IPS DF 4.7 (cell line): ENCODE measurements at regions not wholly inside any gene's neighbourhood (a gene's known extent, or its start where the extent isn't known, plus 50 kb on each side); places are given as distances from the start of the nearest gene placed in this dataset.

Experiments used
- DNase-seq: peaks from one replicate; pipeline ENCODE4 v3.0.0-alpha.2; 2013; ENCODE audit warnings: low spot score; ENCODE audit errors: extremely low read depth

DNA sequence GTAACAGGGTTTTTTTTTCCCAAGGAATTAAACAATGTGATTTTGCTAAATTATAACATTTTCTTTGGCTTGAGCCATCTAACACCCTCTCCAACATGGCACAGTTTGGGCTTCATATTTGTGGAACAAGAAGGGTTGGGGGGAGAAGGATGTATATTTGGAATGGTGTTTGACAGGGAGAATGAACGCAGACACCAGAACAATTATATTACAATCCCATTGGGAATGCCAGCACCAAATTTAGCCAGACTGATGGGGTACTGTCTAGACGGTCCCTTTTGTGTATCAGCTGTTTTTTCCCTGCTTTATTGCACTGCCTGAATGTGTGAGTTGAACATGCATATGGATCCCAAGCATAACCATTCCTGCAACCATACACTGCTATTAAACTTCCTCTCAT lies 130.9 kb upstream of the TMEM161B start:
- no peak for DNase-seq

DNA sequence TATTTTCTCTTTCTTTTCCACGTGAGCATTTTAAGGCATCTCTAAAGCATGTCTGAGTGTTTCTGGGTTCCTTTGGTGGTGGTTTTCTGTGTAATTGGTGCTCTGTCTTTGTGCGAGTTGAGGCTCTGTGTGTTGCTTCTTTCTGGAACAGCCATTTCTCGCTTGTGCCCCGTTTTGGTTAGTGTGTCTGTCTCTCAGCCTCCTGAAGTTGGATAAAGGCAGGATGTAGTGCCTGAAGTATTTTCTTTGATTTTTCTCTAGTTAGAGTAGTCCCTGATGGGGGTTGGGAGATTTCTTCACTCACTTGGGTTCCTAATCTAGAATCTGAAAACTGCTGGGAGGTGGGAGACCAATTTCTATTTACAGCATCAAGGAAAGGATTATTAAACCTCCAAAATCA lies 129.7 kb upstream of the TMEM161B start:
- no peak for DNase-seq

DNA sequence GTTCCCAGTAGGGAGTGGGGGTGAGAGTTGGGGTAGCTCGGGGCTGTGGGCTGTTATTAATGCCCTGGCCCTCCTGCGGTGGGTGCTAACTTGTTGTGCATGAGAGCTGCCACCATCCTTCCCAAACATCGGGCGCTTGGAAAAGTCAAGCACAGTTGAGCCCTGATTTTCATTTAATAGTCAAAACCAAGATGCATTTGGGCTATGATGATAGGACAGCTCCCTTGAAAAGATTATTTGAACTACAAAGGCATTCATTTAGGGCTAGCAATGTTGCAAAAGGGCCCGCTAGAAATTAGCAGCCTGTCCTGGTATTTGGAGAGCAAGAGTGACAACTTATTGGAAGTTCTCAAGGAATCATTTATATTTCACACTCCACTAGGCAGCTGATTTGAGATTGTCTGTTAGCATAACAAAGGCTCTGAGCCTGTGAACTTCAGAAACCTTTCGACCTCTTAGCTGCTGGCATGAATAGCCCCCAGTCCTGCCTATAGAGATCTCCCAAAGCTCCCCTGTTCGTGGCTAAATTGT lies 128.2 kb upstream of the TMEM161B start:
- DNase-seq = no peak

DNA sequence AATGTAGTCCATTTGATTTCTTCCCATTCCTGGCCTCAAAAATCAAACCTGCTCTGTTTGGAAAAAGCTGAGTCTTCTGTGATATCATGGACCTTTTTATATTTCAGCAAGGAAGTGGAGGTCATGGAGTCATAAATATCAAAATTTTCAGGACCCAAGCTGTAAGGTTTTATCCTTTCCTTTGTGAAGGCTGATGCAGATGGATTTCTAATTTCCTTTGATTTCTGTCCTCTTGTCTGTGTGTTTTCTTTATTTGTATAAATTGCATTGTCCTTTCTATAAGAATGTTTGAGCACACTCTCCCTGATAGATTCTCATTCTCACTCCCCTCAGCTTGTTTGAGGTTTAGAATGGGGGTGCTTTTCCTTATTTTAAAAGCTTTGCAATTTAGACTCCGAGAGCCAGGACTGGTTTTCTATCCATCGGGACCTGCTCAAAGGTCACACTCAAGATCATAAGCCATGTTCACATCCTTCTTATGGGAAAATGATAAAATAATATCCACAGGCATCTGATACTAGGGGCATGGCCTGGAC lies 127.4 kb upstream of the TMEM161B start:
- DNase-seq = no peak

DNA sequence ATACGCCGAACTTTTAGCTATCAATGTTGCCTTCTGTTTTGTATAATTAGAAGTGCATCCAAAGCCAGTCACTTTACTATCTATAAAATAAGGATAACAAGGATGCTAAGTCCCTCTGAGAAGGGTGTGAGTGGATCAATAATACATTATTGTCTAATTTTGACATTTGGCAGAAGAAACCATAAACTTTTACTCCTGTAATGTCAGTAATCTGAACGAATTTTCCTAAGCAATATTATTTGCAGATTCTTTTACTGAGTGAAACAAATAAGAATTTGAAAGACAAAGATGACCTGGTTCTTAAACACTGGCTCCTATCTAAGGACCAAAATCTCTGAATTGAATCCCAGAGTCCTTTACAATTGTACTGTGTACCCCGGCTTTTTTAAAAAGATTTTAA lies 126.6 kb upstream of the TMEM161B start:
- DNase-seq = no peak

DNA sequence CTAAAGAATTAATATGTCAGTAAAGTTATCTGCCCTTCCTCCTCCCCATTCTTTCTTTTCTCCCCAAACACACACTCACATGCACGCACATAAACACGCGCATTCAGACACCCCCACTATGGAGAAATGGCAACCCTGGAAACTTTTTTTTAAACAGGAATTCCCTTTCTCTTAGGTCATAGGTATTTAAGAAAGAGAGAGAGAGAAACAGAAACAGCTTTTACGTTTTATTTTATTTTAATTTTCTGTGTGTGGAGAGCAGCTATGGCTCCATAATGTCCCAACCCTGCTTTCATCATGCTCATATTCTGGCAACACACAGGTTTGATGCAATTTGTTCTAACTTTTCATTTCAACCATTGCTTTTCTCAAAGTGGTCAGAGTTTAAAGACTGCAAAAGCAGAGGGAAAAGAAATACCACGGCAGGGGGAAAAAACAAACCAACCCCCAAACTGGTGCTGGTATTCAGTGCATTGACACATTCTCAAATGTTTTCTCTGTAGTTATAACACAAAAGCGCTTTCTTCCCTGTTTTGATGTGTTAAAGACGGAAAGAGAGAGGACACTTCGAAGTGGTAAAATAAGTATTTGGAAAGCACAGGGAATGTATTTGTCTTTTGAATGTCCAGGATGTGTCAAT lies 126.0 kb upstream of the TMEM161B start:
- no peak for DNase-seq

DNA sequence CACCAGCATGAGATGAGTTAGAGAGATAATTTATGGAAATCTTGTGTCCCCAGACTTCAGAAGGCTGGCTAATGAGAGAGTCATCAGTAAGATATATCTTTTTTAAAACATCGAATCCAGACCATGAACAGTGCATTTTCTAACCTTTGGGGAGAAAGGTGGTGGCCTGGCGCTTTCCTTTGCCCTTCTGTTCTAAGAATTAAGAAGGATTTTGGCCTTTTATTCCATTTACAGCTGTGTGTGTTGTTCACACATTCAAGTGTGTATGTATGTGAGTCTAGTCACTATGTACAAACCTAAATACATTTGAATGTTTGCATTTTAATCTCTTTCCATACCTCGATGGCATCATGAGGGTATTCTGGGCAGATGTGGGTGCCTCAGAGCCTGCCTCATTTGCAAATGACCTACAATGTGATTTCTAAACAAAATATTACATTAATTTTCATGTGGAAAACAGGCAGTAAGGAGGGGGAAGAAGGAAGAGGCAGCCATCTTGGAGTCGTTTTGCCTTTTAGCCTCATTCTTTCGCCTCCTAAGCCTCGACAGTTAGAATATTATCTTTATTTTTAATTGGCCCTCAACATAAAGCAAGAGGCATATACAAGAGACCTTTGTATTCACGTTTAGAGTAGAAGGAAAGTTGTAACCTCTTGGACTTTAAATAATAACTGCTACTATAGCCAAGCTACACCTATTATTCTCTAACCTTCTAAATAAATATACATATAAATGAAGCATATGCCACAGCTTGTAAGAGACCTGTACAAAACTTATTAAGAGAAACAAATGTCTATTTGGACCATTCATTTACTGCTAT lies 125.3 kb upstream of the TMEM161B start:
- DNase-seq = no peak

DNA sequence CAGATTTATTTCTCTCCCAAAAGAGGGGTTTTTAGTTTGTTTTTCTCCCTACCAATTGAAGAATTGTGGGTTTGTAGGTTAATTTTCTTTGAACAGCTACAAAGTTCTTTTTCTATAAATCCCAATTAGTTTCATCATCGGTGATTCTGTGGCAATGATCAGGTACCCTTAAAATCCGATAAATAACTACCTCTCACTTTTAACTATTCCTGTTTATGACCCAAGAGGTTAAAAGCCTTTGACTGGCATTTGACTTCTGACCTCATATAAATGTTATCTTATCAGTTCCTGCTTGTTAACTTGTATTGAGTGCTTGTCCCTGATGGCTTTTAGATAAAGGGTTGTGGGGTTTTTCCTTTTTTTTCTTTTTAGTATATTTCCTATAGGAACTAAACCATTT lies 124.4 kb upstream of the TMEM161B start:
- DNase-seq = no peak

DNA sequence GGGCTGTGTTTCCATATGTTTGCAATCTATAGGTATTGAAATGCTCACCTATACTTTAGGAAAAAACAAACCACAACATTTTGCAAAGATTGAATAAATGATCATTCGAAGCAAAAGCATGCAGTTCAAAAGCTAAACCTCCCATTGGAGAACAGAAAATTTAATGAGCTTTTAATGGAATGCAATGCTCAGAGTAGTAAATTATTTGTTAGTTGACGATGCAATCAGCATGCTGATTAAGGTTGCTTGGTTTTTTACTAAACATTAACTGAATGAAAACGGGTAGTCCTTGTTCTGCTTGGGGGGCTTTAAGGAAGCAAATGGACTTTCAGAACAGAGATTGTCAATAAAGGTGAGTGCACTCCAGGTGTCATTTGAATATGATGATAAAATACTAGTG lies 123.3 kb upstream of the TMEM161B start:
- DNase-seq = no peak

DNA sequence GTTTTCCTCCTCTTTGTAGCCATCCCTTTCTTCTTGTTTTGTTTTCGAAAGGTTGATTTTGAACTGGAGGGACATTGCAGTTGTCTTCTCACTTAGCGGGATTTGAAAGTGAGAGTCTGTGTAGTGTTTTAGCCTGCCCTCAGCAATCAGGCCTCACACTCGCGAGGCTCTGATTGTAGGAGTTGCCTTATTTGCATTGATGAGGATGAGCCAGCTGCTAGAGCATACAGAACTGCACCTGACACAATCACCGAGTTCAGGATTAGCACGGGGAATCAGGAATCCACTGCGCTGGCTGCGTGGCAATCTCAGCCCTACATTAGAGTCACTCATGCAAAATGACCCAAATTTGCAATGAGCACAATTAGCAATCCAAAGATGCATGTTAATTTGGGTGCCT lies 122.5 kb upstream of the TMEM161B start:
- DNase-seq = no peak

DNA sequence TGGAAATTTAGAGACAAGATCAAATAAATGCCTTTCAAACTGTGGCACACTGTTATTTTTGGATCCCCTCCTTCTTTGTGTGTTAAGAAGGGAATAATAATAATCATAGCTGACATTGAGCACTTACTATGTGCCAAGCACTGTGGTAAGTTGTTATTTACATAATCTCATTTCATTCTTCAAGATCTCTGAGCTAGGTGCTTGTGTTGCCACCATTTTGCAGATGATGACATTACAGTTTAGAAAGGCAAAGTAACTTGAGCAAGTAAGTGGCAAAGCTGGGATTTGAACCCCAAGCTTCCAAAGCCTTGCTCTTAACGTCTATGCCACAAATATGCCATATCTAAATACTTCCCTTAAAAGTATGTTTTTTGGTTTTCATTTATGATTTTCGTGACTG lies 121.8 kb upstream of the TMEM161B start:
- DNase-seq = no peak

DNA sequence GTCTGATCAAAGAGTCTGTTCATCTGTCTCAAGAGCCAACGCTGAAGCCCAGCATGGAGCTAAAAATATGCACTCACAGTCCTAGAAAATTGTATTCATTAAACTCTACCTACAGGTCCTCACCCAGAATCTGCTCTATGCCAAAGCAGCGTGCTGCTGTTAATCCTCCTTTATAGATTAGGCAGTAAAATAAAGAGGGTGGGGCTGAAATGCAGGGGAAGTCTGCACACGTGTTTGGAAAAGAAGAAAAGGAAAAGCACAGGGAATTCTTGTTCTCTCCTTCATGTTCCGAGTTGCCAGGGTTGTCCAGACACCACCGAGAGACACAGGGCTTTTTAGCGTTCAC lies 121.4 kb upstream of the TMEM161B start:
- no peak for DNase-seq

DNA sequence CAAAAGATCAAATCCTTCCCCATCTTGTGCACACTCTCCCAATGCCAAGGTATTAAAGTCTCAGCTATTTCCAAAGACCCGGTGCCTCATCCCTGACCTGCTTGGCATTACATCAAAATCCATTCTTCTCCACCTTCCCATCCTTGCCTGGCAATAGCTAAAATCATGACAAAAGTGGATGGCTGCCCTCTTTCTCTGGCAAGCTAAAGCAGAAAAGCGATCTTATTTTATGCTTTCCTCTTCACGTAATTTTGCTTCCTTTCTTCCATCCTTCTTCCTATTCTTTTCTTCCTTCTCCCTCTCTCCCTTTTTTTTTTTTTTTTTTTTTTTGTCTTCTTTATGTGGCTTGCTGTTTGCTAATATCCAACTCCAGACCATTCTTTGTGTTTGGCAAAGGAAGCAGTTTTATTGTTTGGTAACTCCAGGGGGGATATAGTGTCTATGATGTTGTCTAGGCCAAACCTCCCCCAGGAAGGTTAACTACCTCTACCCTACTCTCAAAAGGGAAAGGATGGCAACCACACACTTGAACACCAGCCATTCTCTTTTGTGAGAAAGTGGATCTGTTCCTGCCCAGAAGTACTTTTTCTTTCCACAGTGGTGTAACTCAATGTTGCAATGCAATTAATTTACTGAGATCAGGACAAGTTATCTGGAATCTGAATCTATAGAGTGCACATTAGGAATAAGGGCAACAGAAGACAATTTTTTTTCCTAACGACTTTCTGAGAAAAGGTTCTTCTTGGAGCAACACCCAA lies 120.9 kb upstream of the TMEM161B start:
- DNase-seq = no peak

DNA sequence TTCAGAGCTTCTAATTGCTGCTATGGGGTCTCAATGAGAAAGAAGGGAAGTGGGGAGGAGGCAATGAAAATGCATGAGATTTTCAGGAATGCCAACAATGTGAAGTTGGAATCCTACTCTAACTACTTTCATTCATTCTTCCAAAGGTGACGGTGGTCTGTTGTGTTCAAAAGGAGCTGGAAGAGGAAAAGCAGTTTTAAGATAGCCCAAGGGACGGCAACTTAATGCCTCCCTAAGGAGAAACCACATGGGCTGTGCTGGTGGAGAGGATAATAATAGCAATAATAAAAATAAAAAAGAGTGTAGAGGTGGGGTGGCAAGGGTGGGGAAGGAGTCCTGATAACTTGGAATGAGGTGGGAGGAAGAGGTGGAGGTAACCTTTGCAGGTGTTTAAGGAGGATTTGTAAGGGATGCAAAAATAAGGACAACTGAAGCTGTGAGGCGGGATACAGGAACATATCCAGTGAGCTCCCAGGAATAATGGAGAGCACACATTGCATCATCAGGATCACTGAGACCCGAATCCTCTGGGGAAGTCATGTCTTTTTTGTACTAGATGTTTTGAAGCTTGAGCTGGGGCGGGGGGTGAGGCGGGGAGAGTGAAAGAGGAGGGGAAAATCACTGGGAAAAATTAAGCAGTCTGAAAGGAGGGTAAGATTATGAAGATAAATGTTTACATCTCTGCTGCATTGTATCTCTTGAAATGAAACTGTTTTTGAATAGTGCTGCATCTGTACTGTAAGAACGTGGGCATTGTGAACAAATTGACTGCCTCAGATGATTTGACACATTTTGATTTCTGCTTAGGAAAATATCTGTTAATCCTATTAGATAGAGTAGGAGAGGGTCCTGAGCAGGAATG lies 120.1 kb upstream of the TMEM161B start:
- DNase-seq = peak; percentile 78

DNA sequence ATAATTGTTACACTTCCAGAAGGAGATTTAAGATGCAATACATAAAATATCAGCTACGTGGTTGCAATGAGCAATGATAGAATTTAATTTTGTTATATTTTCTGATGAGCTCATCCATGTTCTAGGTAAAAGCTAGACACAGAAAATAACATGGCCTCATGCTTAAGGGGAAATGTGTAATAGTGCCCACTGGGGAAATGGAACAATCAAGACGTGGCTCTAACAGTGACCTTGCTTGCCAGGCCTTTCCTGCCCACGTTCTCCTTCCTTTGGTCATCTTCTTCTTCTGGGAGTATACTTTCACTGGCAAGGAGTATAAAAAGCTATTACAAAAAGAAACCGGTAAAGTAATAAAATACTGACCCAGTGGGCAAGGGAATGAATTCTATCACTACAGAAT lies 116.2 kb upstream of the TMEM161B start:
- DNase-seq = no peak

DNA sequence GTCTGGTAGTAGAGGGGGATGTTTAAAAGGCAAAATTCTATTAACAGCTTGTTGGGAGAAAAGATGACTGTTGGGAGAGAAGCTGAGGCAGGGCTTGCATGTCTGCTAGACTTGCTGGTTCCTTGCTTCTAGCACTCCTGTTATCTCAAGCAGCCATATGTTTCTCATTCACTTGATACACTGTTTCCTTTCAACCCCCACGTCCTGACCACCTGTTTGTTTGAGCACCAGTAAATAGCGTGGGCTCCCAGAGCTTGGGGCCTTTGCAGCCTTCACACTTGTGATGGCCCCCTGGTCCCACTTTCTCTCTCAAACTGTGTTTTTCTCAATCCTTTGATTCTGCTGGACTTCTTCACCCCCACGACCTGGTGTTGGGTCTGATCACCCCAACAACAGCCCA lies 111.7 kb upstream of the TMEM161B start:
- no peak for DNase-seq

DNA sequence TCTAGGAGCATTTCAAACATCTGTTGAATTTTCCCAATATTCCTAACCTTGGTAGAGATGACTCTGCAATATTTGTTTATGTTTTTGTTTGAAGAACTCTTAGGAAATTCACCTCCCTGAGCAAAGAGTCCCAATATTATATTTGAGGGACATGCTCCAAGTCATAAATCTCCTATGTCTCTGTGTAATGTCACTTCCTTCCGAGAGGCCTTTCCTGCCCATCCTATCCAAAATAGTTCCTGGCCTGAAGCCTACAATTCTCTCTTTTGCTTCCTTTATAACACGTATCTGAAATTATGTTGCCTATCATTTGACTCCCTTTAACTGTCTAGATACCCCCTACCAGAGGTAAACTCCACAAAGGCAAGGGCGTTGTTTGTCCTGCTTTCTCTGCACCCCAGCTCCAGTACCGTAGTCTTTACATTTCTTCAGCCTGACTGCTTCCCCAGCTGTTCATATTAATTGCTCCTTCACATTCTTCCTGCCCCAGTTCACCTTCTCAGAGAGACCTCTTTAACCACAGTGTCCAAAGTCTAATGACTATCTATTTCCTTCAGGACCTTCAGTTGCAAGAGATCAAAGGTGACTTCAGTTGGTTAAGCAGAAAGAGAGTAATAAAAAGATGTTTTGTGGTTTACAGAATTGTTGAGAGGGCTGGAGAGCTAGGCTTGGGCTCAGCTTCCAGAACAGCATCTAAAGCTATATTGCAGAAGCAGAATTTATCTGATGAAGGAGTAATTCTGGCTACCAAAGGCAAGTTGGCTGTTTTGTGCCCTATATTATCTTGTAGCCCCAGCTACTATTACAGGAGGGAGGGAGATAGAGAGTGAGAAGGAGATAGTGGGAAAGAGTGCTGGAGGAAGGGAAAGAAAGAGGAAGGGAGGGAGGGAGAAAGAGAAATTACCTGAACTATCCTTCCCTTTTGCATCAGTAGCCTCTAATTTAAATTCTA lies 109.3 kb upstream of the TMEM161B start:
- no peak for DNase-seq

DNA sequence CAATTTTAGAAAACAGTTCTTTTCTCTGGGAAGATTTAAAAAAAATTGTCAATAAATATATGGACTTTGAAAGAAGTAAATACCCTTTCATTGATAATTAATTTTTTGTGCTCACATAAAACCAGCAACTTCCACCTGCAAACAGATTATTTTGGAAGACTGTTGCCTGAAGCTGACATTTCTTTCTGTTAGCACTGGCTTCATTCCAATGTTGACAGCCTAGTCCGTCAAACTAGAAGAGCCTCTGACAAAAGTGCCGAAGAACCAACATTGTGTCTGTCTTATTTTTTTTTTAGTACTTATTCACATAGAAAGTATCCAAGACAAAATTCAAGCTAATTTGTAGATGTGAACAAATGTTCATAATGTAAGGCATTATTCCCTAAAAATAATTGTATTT lies 108.6 kb upstream of the TMEM161B start:
- DNase-seq = no peak

DNA sequence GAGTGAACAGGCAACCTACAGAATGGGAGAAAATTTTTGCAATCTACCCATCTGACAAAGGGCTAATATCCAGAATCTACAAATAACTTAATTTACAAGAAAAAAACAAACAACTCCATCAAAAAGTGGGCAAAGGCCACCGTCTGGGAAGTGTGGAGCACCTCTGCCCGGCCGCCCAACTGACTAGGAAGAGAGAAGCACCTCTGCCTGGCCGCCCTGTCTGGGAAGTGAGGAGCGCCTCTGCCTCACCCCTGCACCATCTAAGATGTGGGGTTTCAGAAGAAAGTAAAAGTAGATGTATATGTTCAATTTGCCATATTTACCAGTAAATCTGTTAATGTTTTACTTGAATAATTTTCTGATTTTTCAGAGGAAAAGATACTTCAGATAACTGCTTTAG lies 108.1 kb upstream of the TMEM161B start:
- DNase-seq = no peak

DNA sequence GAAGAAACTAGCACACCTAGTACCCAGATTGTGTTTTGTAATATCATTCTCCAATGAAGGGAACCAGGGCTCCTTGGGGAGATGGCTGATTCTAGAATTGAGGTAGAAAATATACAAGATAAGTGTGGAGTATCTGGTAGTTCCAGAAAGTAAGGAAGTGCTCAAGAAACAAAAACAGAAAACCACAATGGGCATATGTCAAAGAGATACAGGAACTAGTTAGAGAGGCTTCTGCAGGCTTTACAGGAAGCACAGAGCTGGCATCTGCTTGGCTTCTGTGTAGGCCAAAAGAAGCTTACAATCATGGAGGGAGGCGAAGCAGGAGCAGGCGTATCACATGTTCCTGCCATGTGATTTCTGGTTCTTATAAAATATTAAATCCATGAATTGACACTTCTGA lies 105.7 kb upstream of the TMEM161B start:
- no peak for DNase-seq
